ENCODE measurements at regions not wholly inside any gene's neighbourhood (a gene's known extent, or its start where the extent isn't known, plus 50 kb on each side); places are given as distances from the start of the nearest gene placed in this dataset.

GRCh38 chr22:23373601-23374000 is 193.3 kb downstream of the BCR start:
- CTCF ChIA-PET = interaction anchor here (1.0 kb wide), 1 partner anchor 12 kb away, joined by 3 read pairs; no protein-coding TSS in a partner anchor
- BruUV-seq (replicated peaks) = no TSS peak
- ATAC-seq = no peak

More at GRCh38 chr22:23373601-23374000, 193.3 kb downstream of the BCR start:
- Histone ChIP-seq H3K4me2 (ENCODE audit: low read length) (no peak overlapping the region), H4K20me1 (ENCODE audit: insufficient read depth) (no peaks in the 10 kb centered on the region), H2AFZ (ENCODE audit: low read depth, low read length, poor library complexity, severe bottlenecking) (no peak overlapping the region), H3K36me3 (ENCODE audit: control insufficient read depth in 1 of 2, insufficient read depth in 2 of 2, low read length in 2 of 2) (no peaks in the 10 kb centered on the region), H3K9me2 (ENCODE audit: insufficient read depth) (no peaks in the 10 kb centered on the region), H3K4me3 (replicated peaks in 1 of 2; ENCODE audit: low read depth in 1 of 2, low read length in 2 of 2) (no peak overlapping the region), H3K79me2 (ENCODE audit: insufficient read depth, low read length) (no peaks in the 10 kb centered on the region), H3K9ac (ENCODE audit: low read length) (no peak overlapping the region), H3K27me3 (ENCODE audit: insufficient read depth, low read length) (peaks cover 19% of the 10 kb centered on the region), H3K4me1 (ENCODE audit: control insufficient read depth in 1 of 2, insufficient read depth in 2 of 2, low read length in 2 of 2) (no peaks in the 10 kb centered on the region), H3K9me3 (ENCODE audit: control insufficient read depth in 1 of 2, insufficient read depth in 1 of 2, low read depth in 1 of 2, low read length in 2 of 2) (no peaks in the 10 kb centered on the region), H3K27ac (ENCODE audit: low read depth, low read length) (no peak overlapping the region)
- ChIA-PET POLR2A (no interaction called here), RAD21 (ENCODE audit: low non-redundant PET in 1 of 2, low total read pairs in 2 of 2, uncharacterized antibody in 2 of 2, unreplicated experiment in 2 of 2) (interaction anchor here in 1 of 2 experiments (0.6 kb wide), 1 partner anchor 12 kb away, joined by 3 read pairs; no protein-coding TSS in a partner anchor)
- DNase-seq (ENCODE audit: low read depth, low spot score) = no peak
- TF ChIP-seq CBX3 (IDR thresholded peaks at IDR 0.05; ENCODE audit: low read depth) (no peak), SRF (IDR thresholded peaks at IDR 0.05; ENCODE audit: low read depth) (no peak), REST (IDR thresholded peaks at IDR 0.05; ENCODE audit: low read depth) (no peak), SIN3A (IDR thresholded peaks at IDR 0.05; ENCODE audit: low read depth) (no peak), JUND (IDR thresholded peaks at IDR 0.05) (no peak), ZFX (IDR thresholded peaks at IDR 0.05) (no peak), ELF1 (IDR thresholded peaks at IDR 0.05; ENCODE audit: borderline replicate concordance, low read depth) (no peak), ZNF274 (IDR thresholded peaks at IDR 0.05; ENCODE audit: low read depth, low read length) (no peak), EGR1 (IDR thresholded peaks at IDR 0.05; ENCODE audit: low read depth) (no peak), EZH2 (IDR thresholded peaks at IDR 0.05) (no peak)
- intact Hi-C loops (cut with micrococcal nuclease) = no loop called here
